Psoas muscle (tissue), 7 donors: ENCODE measurements at regions not wholly inside any gene's neighbourhood (a gene's known extent, or its start where the extent isn't known, plus 50 kb on each side); places are given as distances from the start of the nearest gene placed in this dataset.

Experiments used
- ATAC-seq, 4 donors: fragments of 200-7000 bp; cut with Tn5 transposase; one replicate each; pipeline ENCODE4 v1.9.1; 2020; ENCODE audit warnings: moderate library complexity in 3 of 4, mild to moderate bottlenecking in 2 of 4
- DNase-seq, 2 donors: peaks; one replicate each; pipeline ENCODE4 v3.0.0-alpha.2; 2020
- H3K27ac ChIP-seq: fragments of 200-600 bp; one replicate; pipeline ENCODE4 v1.8.0; 2022
- H3K27me3 ChIP-seq, 3 donors: fragments of 200-600 bp in 1 of 3; one replicate each; pipeline versions ENCODE4 v1.6.1 to v1.8.0; 2013 to 2022; ENCODE audit warnings: low read length in 2 of 3, mild to moderate bottlenecking in 2 of 3, moderate library complexity in 1 of 3; ENCODE audit not compliant: insufficient read depth in 3 of 3
- H3K36me3 ChIP-seq, 2 donors: fragments of 200-600 bp in 1 of 2; one replicate each; pipeline versions ENCODE4 v1.6.1 to v1.8.0; 2013 to 2022; ENCODE audit warnings: low read depth in 1 of 2, mild to moderate bottlenecking in 1 of 2, moderate library complexity in 1 of 2; ENCODE audit not compliant: insufficient read depth in 1 of 2
- H3K4me1 ChIP-seq: fragments of 200-600 bp; one replicate; pipeline ENCODE4 v1.8.0; 2022
- H3K4me3 ChIP-seq: fragments of 200-600 bp; one replicate; pipeline ENCODE4 v1.8.0; 2022; ENCODE audit warnings: mild to moderate bottlenecking
- H3K9me3 ChIP-seq: fragments of 200-600 bp; one replicate; pipeline ENCODE4 v1.8.0; 2022
- WGBS, 3 donors: extraction: QIAGEN DNeasy Blood & Tissue Kit; methylation state at CpG; one replicate each; pipeline versions ENCODE4 v1.1.6 to v1.1.7; 2013; 5-methylcytosine and 5-hydroxymethylcytosine counted together
- intact Hi-C, 2 donors: fragments of 100-400 bp; cut with DNase I; formaldehyde crosslinking; loops; one replicate each; pipeline versions ENCODE4 v1.11.0 to v1.14.2; 2022
- TF ChIP-seq, protein P1 (sequence below): fragments of 200-600 bp; IDR thresholded peaks from one replicate; pipeline ENCODE4 v1.8.0; 2022; ENCODE audit warnings: antibody characterized with exemption
- donor health status: healthy with polysubstance abuse.
- donor health status: DM: no; HTN: no; CAD: no; lungs with moderate emphysema.
- donor health status: Bipolar disorder and iron deficiency.
- donor health status: healthy.
- donor health status: DM: yes; HTN: yes; CAD: no.
- donor health status: DM: no; HTN: no; CAD: no.
- donor health status: DM: yes; HTN: yes; CAD: no.

DNA sequence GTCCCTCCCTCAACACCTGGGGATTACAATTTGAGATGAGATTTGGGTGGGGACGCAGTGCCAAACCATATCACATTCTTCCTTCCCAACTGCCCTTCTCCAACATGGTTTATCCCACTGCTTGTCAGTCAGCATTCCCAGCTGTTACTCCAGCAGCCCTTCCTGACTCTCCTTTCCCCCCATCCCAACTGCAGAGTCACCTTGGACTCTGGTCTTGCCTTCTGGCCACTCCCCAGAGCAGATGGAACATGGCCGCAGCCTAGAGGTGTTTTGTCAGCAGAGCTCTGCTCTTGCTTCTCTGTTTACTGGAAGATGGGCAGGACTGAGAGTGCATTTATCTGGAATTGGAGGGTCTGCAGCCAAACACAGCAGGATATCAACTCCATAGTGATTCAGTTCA, 51.2 kb upstream of the MEX3C start:
- DNase-seq, result no peak
- no peaks in the 10 kb centered on the region for H3K36me3 ChIP-seq
- TF ChIP-seq, protein P1, sequence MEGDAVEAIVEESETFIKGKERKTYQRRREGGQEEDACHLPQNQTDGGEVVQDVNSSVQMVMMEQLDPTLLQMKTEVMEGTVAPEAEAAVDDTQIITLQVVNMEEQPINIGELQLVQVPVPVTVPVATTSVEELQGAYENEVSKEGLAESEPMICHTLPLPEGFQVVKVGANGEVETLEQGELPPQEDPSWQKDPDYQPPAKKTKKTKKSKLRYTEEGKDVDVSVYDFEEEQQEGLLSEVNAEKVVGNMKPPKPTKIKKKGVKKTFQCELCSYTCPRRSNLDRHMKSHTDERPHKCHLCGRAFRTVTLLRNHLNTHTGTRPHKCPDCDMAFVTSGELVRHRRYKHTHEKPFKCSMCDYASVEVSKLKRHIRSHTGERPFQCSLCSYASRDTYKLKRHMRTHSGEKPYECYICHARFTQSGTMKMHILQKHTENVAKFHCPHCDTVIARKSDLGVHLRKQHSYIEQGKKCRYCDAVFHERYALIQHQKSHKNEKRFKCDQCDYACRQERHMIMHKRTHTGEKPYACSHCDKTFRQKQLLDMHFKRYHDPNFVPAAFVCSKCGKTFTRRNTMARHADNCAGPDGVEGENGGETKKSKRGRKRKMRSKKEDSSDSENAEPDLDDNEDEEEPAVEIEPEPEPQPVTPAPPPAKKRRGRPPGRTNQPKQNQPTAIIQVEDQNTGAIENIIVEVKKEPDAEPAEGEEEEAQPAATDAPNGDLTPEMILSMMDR, result no peak
- no peak overlapping the region for H3K4me3 ChIP-seq
- intact Hi-C loops, result no loop called here
- no peak for ATAC-seq
- WGBS, 3 donors, result 85 to 94% (median 91%) methylated on average over 2 of the region's 2 CpGs
- H3K9me3 ChIP-seq, result no peaks in the 10 kb centered on the region
- peaks cover 0 to 2% (median 0%) of the 10 kb centered on the region in 3 donors for H3K27me3 ChIP-seq
- no peaks in the 10 kb centered on the region for H3K4me1 ChIP-seq
- H3K27ac ChIP-seq, result no peak overlapping the region

DNA sequence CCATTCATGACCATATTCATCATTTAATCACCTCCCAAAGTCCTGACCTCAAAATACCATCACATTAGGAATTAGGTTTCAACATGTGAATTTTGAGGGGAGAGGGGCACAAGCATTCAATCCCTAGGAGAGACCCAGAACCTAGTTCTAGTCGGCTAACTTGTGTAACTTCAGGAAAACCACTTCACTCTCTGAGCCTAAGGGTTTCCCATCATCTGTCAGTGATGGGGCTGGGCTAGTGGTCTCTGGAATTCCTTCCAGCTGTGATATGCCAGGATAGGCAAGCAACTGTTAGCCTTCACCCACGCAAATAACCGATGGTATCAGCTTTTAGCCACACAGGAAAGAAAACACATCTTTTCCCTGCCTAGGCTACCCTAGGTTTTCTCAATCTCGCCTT, 52.5 kb upstream of the MEX3C start:
- DNase-seq, result no peak
- Histone ChIP-seq H3K27ac (no peak overlapping the region), H3K4me3 (no peak overlapping the region), H3K27me3 (peaks cover 0 to 2% (median 0%) of the 10 kb centered on the region in 3 donors), H3K36me3 (no peaks in the 10 kb centered on the region), H3K9me3 (no peaks in the 10 kb centered on the region), H3K4me1 (no peaks in the 10 kb centered on the region)
- 49 to 60% (median 53%) methylated on average over 4 of the region's 4 CpGs for WGBS, 3 donors
- intact Hi-C loops, result loop anchor here in 1 of 2 donors (10.0 kb wide), 1 partner anchor 85 kb away; no protein-coding TSS in a partner anchor
- TF ChIP-seq, protein P1, result no peak
- no peak for ATAC-seq

DNA sequence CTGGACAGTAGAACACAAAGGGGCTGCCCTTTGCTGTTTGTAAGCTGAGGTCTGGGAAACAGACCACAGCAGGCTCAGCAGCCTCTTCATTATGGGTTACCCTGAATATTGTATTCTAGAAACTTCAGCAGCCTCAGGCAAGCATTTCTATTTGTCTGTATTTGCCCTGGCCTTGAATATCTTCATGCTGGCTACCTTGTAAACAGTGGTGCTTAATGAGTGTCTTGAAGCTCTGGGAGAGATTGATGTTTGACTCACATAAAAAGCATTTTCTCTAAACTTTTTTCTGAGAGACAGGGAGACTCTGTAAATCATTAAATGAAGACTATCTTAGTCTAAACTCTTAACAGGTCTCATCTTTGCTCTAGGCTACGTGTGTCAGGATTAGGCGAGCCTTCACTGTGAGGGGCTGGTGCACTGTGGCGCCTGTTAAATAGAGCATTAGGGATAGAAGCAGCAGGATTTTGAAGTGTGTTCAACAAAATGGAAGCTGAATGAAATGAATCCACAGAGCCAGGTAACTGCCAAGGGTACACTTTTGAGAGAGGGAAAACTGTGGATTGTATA, 53.1 kb upstream of the MEX3C start:
- TF ChIP-seq, protein P1, result no peak
- intact Hi-C loops, result loop anchor here in 1 of 2 donors (10.0 kb wide), 1 partner anchor 86 kb away; no protein-coding TSS in a partner anchor
- no peaks in the 10 kb centered on the region for H3K9me3 ChIP-seq
- no peak overlapping the region for H3K27ac ChIP-seq
- DNase-seq, result no peak
- H3K4me3 ChIP-seq, result no peak overlapping the region
- no peaks in the 10 kb centered on the region for H3K36me3 ChIP-seq
- 87 to 91% (median 90%) methylated on average over 3 of the region's 3 CpGs for WGBS, 3 donors
- peaks cover 0 to 2% (median 0%) of the 10 kb centered on the region in 3 donors for H3K27me3 ChIP-seq
- H3K4me1 ChIP-seq, result no peaks in the 10 kb centered on the region
- no peak for ATAC-seq

DNA sequence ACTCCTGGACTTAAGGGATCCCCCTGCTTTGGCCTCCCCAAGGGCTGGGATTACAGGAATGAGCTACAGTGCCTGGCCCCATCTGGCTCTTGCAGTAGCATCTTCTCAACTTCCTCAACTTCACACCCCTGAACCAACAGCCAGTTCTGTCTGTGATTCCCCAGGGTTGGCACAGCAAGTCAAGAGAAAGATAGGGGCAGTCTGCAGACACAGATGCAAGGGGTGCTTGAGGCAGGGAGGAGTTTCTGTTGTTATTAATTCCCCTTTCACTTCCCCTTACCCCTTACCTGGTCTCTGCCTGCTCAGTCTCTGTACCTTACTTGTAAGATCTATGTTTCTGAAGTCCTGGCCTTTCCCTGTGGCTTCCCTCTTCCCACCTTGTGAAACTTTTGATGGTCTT, 54.1 kb upstream of the MEX3C start:
- no peaks in the 10 kb centered on the region for H3K9me3 ChIP-seq
- H3K27me3 ChIP-seq, result peaks cover 0 to 2% (median 0%) of the 10 kb centered on the region in 3 donors
- DNase-seq (no peak), ATAC-seq (no peak)
- intact Hi-C loops, result loop anchor here in 1 of 2 donors (10.0 kb wide), 1 partner anchor 87 kb away; no protein-coding TSS in a partner anchor
- TF ChIP-seq, protein P1, result no peak
- no peak overlapping the region for H3K4me3 ChIP-seq
- no peaks in the 10 kb centered on the region for H3K36me3 ChIP-seq
- no peaks in the 10 kb centered on the region for H3K4me1 ChIP-seq
- H3K27ac ChIP-seq, result no peak overlapping the region

DNA sequence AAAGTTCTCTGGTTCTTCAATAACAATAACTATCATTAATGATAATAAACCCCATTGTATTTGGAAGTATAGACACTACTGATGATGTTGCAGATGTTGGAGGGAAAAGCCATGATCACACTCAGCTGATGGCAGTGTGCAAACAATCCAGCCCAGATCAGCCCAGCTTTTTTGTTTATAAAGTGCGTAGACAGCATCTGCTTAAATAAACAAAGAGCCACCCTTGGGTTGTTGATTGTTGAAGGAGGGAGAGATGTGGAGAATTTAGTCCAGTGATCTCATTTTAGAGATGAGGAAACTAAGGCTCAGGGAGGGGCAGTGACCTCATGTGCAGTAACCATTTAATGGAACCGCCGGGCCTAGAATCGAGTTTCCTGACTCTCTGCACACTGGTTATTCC, 56.0 kb upstream of the MEX3C start:
- Histone ChIP-seq H3K27ac (no peak overlapping the region), H3K9me3 (no peaks in the 10 kb centered on the region), H3K4me3 (no peak overlapping the region), H3K4me1 (no peaks in the 10 kb centered on the region), H3K27me3 (peaks cover 0 to 2% (median 0%) of the 10 kb centered on the region in 3 donors), H3K36me3 (no peaks in the 10 kb centered on the region)
- ATAC-seq (no peak), DNase-seq (no peak)
- intact Hi-C loops, result loop anchor here in 1 of 2 donors (10.0 kb wide), 1 partner anchor 89 kb away; no protein-coding TSS in a partner anchor
- TF ChIP-seq, protein P1, result no peak
- 91 to 95% (median 93%) methylated on average over 4 of the region's 4 CpGs for WGBS, 3 donors
